ENCODE measurements at regions not wholly inside any gene's neighbourhood (a gene's known extent, or its start where the extent isn't known, plus 50 kb on each side); places are given as distances from the start of the nearest gene placed in this dataset.

DNA sequence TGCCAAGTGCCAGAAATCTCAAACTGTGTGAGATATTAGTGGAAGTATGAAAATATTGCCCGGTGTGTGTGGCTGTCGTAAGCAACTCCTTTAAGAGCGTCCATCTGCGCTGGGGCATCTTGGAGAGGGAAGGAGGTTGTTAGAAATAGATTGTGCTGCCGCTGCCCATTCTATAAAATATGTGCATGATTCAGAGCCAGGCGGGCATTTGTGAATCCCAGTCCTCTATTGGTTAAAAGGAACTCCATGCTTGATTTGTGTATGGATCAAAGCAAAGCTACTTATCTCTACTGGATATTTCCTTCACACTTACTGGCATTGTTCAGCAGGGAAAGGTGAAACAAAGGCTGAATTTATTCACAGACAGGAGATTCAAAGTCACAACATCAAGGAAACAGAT is 89.6 kb upstream of the SNRK start:
- TF ChIP-seq HOXA7 (CRISPR knock-in tag; IDR thresholded peaks at IDR 0.05) (no peak), CEBPB (IDR thresholded peaks at IDR 0.05) (no peak), HMGXB4 (CRISPR knock-in tag; IDR thresholded peaks at IDR 0.05; ENCODE audit: borderline replicate concordance) (no peak), RNF2 (IDR thresholded peaks at IDR 0.05; ENCODE audit: borderline replicate concordance, low read depth) (no peak), SREBF2 (IDR thresholded peaks at IDR 0.05) (no peak), TP53 (CRISPR knock-in tag; IDR thresholded peaks at IDR 0.05) (no peak)
- TF ChIP-seq, protein P1, sequence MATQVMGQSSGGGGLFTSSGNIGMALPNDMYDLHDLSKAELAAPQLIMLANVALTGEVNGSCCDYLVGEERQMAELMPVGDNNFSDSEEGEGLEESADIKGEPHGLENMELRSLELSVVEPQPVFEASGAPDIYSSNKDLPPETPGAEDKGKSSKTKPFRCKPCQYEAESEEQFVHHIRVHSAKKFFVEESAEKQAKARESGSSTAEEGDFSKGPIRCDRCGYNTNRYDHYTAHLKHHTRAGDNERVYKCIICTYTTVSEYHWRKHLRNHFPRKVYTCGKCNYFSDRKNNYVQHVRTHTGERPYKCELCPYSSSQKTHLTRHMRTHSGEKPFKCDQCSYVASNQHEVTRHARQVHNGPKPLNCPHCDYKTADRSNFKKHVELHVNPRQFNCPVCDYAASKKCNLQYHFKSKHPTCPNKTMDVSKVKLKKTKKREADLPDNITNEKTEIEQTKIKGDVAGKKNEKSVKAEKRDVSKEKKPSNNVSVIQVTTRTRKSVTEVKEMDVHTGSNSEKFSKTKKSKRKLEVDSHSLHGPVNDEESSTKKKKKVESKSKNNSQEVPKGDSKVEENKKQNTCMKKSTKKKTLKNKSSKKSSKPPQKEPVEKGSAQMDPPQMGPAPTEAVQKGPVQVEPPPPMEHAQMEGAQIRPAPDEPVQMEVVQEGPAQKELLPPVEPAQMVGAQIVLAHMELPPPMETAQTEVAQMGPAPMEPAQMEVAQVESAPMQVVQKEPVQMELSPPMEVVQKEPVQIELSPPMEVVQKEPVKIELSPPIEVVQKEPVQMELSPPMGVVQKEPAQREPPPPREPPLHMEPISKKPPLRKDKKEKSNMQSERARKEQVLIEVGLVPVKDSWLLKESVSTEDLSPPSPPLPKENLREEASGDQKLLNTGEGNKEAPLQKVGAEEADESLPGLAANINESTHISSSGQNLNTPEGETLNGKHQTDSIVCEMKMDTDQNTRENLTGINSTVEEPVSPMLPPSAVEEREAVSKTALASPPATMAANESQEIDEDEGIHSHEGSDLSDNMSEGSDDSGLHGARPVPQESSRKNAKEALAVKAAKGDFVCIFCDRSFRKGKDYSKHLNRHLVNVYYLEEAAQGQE (IDR thresholded peaks at IDR 0.05) = no peak

Data from A549 (cell line).